ENCODE measurements at regions not wholly inside any gene's neighbourhood (a gene's known extent, or its start where the extent isn't known, plus 50 kb on each side); places are given as distances from the start of the nearest gene placed in this dataset.
A peak's percentile ranks its signal among the peaks of the same experiment; 100 is the strongest.

GRCh38 chr13:62997038-62997599 is 1581.5 kb upstream of the PCDH20 start:
- Histone ChIP-seq H3K36me3 (ENCODE audit: control insufficient read depth, insufficient read depth, low read length) (no peaks in the 10 kb centered on the region), H3K27ac (ENCODE audit: low read depth, low read length) (no peak overlapping the region), H3K79me2 (ENCODE audit: control insufficient read depth, insufficient read depth, low read length) (no peaks in the 10 kb centered on the region), H2BK15ac (replicated peaks; ENCODE audit: low read depth) (no peak overlapping the region), H3K79me1 (ENCODE audit: low read length) (no peaks in the 10 kb centered on the region), H3K9ac (ENCODE audit: low read length) (no peak overlapping the region), H3K23ac (ENCODE audit: low read length) (no peak overlapping the region), H3K4me2 (ENCODE audit: low read length) (no peak overlapping the region), H2AK5ac (ENCODE audit: low read length) (no peak overlapping the region), H2BK120ac (ENCODE audit: low read depth, low read length) (no peak overlapping the region), H4K8ac (ENCODE audit: low read depth, low read length) (no peak overlapping the region), H4K5ac (ENCODE audit: low read length) (no peak overlapping the region), H3K56ac (ENCODE audit: low read length) (no peak overlapping the region), H3K4ac (ENCODE audit: low read depth, low read length) (no peak overlapping the region), H3K27me3 (ENCODE audit: insufficient read depth, low read length, poor library complexity) (no peaks in the 10 kb centered on the region), H3K4me3 (ENCODE audit: low read length) (no peak overlapping the region), H3K18ac (ENCODE audit: low read length) (no peak overlapping the region), H2BK5ac (ENCODE audit: low read length) (no peak overlapping the region), H3K4me1 (ENCODE audit: control insufficient read depth, low read depth, low read length) (no peaks in the 10 kb centered on the region)
- DNase-seq, result peak; percentile 10
- WGBS (ENCODE audit: extremely low coverage, insufficient coverage, low lambda C conversion rate), result no CpG with 5 or more reads among the region's 2 CpGs

- Histone ChIP-seq H3K4me1 (ENCODE audit: control insufficient read depth, low read depth, low read length) (no peaks in the 10 kb centered on the region), H3K36me3 (ENCODE audit: control insufficient read depth, insufficient read depth, low read length) (no peaks in the 10 kb centered on the region), H4K5ac (ENCODE audit: low read length) (no peak overlapping the region), H2AK5ac (ENCODE audit: low read length) (no peak overlapping the region), H4K8ac (ENCODE audit: low read depth, low read length) (no peak overlapping the region), H3K9ac (ENCODE audit: low read length) (no peak overlapping the region), H3K23ac (ENCODE audit: low read length) (no peak overlapping the region), H2BK15ac (replicated peaks; ENCODE audit: low read depth) (no peak overlapping the region), H3K4me3 (ENCODE audit: low read length) (no peak overlapping the region), H3K18ac (ENCODE audit: low read length) (no peak overlapping the region), H2BK120ac (ENCODE audit: low read depth, low read length) (no peak overlapping the region), H3K27ac (ENCODE audit: low read depth, low read length) (no peak overlapping the region), H2BK5ac (ENCODE audit: low read length) (no peak overlapping the region), H3K56ac (ENCODE audit: low read length) (no peak overlapping the region), H3K27me3 (ENCODE audit: insufficient read depth, low read length, poor library complexity) (no peaks in the 10 kb centered on the region), H3K4ac (ENCODE audit: low read depth, low read length) (no peak overlapping the region), H3K79me1 (ENCODE audit: low read length) (no peaks in the 10 kb centered on the region), H3K79me2 (ENCODE audit: control insufficient read depth, insufficient read depth, low read length) (no peaks in the 10 kb centered on the region), H3K4me2 (ENCODE audit: low read length) (no peak overlapping the region)
- no peak for DNase-seq
- no CpG with 5 or more reads among the region's 5 CpGs for WGBS (ENCODE audit: extremely low coverage, insufficient coverage, low lambda C conversion rate)
Measured at GRCh38 chr13:62973804-62974203, 1558.2 kb upstream of the PCDH20 start.

GRCh38 chr13:62964522-62964921 is 1548.9 kb upstream of the PCDH20 start:
- Histone ChIP-seq H3K27ac (ENCODE audit: low read depth, low read length) (no peak overlapping the region), H3K79me2 (ENCODE audit: control insufficient read depth, insufficient read depth, low read length) (no peaks in the 10 kb centered on the region)

DNA sequence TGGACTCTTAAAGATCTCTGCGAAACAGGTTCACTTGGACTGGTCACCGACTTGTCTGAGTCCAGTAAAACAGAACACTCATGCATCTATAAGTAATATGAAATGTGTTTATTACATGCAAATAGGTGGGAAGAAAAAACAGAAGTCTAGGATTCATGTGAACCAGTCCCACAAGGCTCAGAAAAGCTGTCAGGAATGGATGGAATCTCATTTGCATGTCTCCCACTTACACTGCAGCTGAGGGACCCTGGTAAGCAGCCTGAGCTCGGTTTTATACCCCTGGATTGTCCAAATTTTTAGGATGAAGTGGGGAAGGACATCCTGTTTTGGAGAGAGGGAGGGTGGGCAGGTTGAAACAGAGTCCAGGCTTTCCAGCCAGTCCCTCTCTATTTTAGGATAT is 1545.1 kb upstream of the PCDH20 start:
- Histone ChIP-seq H3K4ac (ENCODE audit: low read depth, low read length) (peak overlapping the region; percentile 16), H3K4me2 (ENCODE audit: low read length) (no peak overlapping the region), H4K8ac (ENCODE audit: low read depth, low read length) (no peak overlapping the region), H3K4me3 (ENCODE audit: low read length) (no peak overlapping the region), H3K27me3 (ENCODE audit: insufficient read depth, low read length, poor library complexity) (no peaks in the 10 kb centered on the region), H3K18ac (ENCODE audit: low read length) (no peak overlapping the region), H2BK5ac (ENCODE audit: low read length) (no peak overlapping the region), H3K4me1 (ENCODE audit: control insufficient read depth, low read depth, low read length) (no peaks in the 10 kb centered on the region), H2AK5ac (ENCODE audit: low read length) (no peak overlapping the region), H3K27ac (ENCODE audit: low read depth, low read length) (no peak overlapping the region), H2BK120ac (ENCODE audit: low read depth, low read length) (no peak overlapping the region), H3K23ac (ENCODE audit: low read length) (no peak overlapping the region), H3K36me3 (ENCODE audit: control insufficient read depth, insufficient read depth, low read length) (no peaks in the 10 kb centered on the region), H3K9ac (ENCODE audit: low read length) (no peak overlapping the region), H4K5ac (ENCODE audit: low read length) (no peak overlapping the region), H2BK15ac (replicated peaks; ENCODE audit: low read depth) (no peak overlapping the region), H3K56ac (ENCODE audit: low read length) (no peak overlapping the region), H3K79me2 (ENCODE audit: control insufficient read depth, insufficient read depth, low read length) (no peaks in the 10 kb centered on the region), H3K79me1 (ENCODE audit: low read length) (no peaks in the 10 kb centered on the region)
- no CpG with 5 or more reads among the region's 3 CpGs for WGBS (ENCODE audit: extremely low coverage, insufficient coverage, low lambda C conversion rate)
- peak; percentile 60 for DNase-seq

More at GRCh38 chr13:62964522-62964921, 1548.9 kb upstream of the PCDH20 start:
- Histone ChIP-seq H2AK5ac (ENCODE audit: low read length) (no peak overlapping the region), H3K23ac (ENCODE audit: low read length) (no peak overlapping the region), H3K27me3 (ENCODE audit: insufficient read depth, low read length, poor library complexity) (no peaks in the 10 kb centered on the region), H3K79me1 (ENCODE audit: low read length) (no peaks in the 10 kb centered on the region), H3K4ac (ENCODE audit: low read depth, low read length) (no peak overlapping the region), H4K5ac (ENCODE audit: low read length) (no peak overlapping the region), H3K18ac (ENCODE audit: low read length) (no peak overlapping the region), H2BK120ac (ENCODE audit: low read depth, low read length) (no peak overlapping the region), H3K36me3 (ENCODE audit: control insufficient read depth, insufficient read depth, low read length) (no peaks in the 10 kb centered on the region), H3K4me1 (ENCODE audit: control insufficient read depth, low read depth, low read length) (no peaks in the 10 kb centered on the region), H2BK5ac (ENCODE audit: low read length) (no peak overlapping the region), H4K8ac (ENCODE audit: low read depth, low read length) (no peak overlapping the region), H2BK15ac (replicated peaks; ENCODE audit: low read depth) (no peak overlapping the region), H3K9ac (ENCODE audit: low read length) (no peak overlapping the region), H3K56ac (ENCODE audit: low read length) (no peak overlapping the region), H3K4me3 (ENCODE audit: low read length) (no peak overlapping the region), H3K4me2 (ENCODE audit: low read length) (no peak overlapping the region)
- DNase-seq, result no peak

DNA sequence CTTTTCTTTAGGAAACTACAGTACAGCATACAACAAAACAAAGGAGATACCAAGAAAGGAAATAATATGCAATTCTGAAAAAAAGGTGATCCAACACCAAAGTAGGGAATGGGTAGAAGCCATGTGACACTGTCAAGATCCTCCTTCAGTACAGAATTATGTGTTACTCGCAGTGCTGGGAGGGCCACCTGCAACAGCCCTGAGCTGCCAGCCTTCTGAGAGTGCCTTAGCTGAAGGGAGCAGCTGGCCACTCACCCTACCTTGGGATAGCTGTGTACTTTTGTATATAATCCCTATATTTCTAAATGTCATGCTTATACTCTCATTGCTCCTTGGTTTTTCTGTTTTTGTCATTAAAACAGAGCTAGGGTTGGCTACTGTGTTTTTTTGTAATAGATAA is 1518.2 kb upstream of the PCDH20 start:
- no peak overlapping the region for H3K23ac ChIP-seq (ENCODE audit: low read length)
- no peak overlapping the region for H3K4me3 ChIP-seq (ENCODE audit: low read length)
- H2BK120ac ChIP-seq (ENCODE audit: low read depth, low read length), result no peak overlapping the region
- H3K27me3 ChIP-seq (ENCODE audit: insufficient read depth, low read length, poor library complexity), result no peaks in the 10 kb centered on the region
- H3K4me2 ChIP-seq (ENCODE audit: low read length), result no peak overlapping the region
- H3K9ac ChIP-seq (ENCODE audit: low read length), result no peak overlapping the region
- H3K27ac ChIP-seq (ENCODE audit: low read depth, low read length), result no peak overlapping the region
- no peak overlapping the region for H2AK5ac ChIP-seq (ENCODE audit: low read length)
- no peaks in the 10 kb centered on the region for H3K36me3 ChIP-seq (ENCODE audit: control insufficient read depth, insufficient read depth, low read length)
- H4K8ac ChIP-seq (ENCODE audit: low read depth, low read length), result no peak overlapping the region
- H3K79me1 ChIP-seq (ENCODE audit: low read length), result no peaks in the 10 kb centered on the region
- no peaks in the 10 kb centered on the region for H3K4me1 ChIP-seq (ENCODE audit: control insufficient read depth, low read depth, low read length)
- H3K79me2 ChIP-seq (ENCODE audit: control insufficient read depth, insufficient read depth, low read length), result no peaks in the 10 kb centered on the region
- no peak overlapping the region for H3K4ac ChIP-seq (ENCODE audit: low read depth, low read length)
- H3K56ac ChIP-seq (ENCODE audit: low read length), result no peak overlapping the region
- peak; percentile 2 for DNase-seq
- H2BK5ac ChIP-seq (ENCODE audit: low read length), result no peak overlapping the region
- H2BK15ac ChIP-seq (replicated peaks; ENCODE audit: low read depth), result no peak overlapping the region
- WGBS (ENCODE audit: extremely low coverage, insufficient coverage, low lambda C conversion rate), result no CpG with 5 or more reads among the region's 1 CpG
- no peak overlapping the region for H3K18ac ChIP-seq (ENCODE audit: low read length)
- H4K5ac ChIP-seq (ENCODE audit: low read length), result no peak overlapping the region

DNA sequence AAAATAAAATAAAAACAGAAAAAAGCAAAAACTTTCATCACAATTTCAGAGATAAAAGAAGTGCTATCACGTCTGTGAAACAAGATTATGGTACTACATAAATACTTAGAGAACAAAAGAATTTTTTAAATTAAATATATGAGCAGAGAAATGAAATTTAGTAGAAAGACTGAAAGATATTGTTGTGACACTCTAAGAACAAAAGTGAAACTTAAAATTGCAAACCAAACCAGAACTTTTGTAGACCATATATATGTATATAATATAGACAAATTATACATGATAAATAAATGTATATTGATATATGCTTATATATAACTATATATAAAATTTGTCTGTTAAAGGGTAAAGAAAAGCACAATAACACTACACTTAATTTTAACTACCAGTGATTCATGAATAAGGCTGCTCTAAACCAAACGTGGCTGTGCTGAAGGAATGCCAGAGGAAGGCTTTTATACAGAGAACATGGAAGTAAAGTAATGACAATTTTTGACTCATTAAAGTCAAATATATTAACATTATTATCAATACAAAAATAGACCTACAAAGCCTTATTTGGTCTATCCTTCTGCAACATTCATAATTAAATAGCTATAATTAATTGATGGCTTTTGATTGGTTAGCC is 1516.7 kb upstream of the PCDH20 start:
- Histone ChIP-seq H3K56ac (ENCODE audit: low read length) (no peak overlapping the region), H2AK5ac (ENCODE audit: low read length) (no peak overlapping the region), H3K27me3 (ENCODE audit: insufficient read depth, low read length, poor library complexity) (no peaks in the 10 kb centered on the region), H3K18ac (ENCODE audit: low read length) (no peak overlapping the region), H3K79me1 (ENCODE audit: low read length) (no peaks in the 10 kb centered on the region), H3K27ac (ENCODE audit: low read depth, low read length) (no peak overlapping the region), H4K8ac (ENCODE audit: low read depth, low read length) (no peak overlapping the region), H2BK5ac (ENCODE audit: low read length) (no peak overlapping the region), H4K5ac (ENCODE audit: low read length) (no peak overlapping the region), H2BK15ac (replicated peaks; ENCODE audit: low read depth) (no peak overlapping the region), H3K9ac (ENCODE audit: low read length) (no peak overlapping the region), H3K79me2 (ENCODE audit: control insufficient read depth, insufficient read depth, low read length) (no peaks in the 10 kb centered on the region), H3K23ac (ENCODE audit: low read length) (no peak overlapping the region), H3K4ac (ENCODE audit: low read depth, low read length) (no peak overlapping the region), H3K4me2 (ENCODE audit: low read length) (no peak overlapping the region), H3K4me1 (ENCODE audit: control insufficient read depth, low read depth, low read length) (no peaks in the 10 kb centered on the region), H3K36me3 (ENCODE audit: control insufficient read depth, insufficient read depth, low read length) (no peaks in the 10 kb centered on the region), H3K4me3 (ENCODE audit: low read length) (no peak overlapping the region), H2BK120ac (ENCODE audit: low read depth, low read length) (no peak overlapping the region)
- DNase-seq, result no peak
- WGBS (ENCODE audit: extremely low coverage, insufficient coverage, low lambda C conversion rate), result no CpG with 5 or more reads among the region's 2 CpGs
